ENCODE measurements at regions not wholly inside any gene's neighbourhood (a gene's known extent, or its start where the extent isn't known, plus 50 kb on each side); places are given as distances from the start of the nearest gene placed in this dataset.

DNA sequence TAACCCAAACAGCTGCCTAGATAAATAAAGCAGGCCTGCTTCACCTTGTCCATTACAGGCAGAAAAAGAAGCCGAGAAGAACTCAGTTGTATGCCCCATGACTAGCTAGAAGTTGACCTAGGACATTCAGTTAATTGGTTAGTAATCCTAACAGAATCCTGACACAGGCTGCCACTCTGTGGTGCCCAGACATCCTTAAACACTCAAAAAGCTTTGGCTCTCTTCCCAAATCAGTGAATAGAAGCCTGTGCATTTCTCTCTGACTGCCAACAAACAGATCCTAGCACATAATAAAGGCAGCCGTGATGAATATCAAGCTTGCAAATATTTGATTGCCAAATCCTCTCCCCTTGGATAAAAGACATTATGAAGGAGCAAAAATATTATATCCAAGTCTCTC lies 519.1 kb upstream of the EYS start:
- Mint-ChIP-seq H3K9me3 (ENCODE audit: low read depth, unreplicated experiment) (no peaks in the 10 kb centered on the region), H3K4me1 (ENCODE audit: low read depth, unreplicated experiment) (no peaks in the 10 kb centered on the region), H3K27me3 (ENCODE audit: unreplicated experiment) (no peaks in the 10 kb centered on the region), H3K36me3 (ENCODE audit: insufficient read depth, unreplicated experiment) (no peaks in the 10 kb centered on the region), H3K27ac (ENCODE audit: unreplicated experiment) (no peak overlapping the region), H3K4me3 (ENCODE audit: low read depth, unreplicated experiment) (no peak overlapping the region)
- BruUV-seq (replicated peaks): no TSS peak
- CTCF ChIA-PET: no interaction called here
- TF ChIP-seq, protein P1, sequence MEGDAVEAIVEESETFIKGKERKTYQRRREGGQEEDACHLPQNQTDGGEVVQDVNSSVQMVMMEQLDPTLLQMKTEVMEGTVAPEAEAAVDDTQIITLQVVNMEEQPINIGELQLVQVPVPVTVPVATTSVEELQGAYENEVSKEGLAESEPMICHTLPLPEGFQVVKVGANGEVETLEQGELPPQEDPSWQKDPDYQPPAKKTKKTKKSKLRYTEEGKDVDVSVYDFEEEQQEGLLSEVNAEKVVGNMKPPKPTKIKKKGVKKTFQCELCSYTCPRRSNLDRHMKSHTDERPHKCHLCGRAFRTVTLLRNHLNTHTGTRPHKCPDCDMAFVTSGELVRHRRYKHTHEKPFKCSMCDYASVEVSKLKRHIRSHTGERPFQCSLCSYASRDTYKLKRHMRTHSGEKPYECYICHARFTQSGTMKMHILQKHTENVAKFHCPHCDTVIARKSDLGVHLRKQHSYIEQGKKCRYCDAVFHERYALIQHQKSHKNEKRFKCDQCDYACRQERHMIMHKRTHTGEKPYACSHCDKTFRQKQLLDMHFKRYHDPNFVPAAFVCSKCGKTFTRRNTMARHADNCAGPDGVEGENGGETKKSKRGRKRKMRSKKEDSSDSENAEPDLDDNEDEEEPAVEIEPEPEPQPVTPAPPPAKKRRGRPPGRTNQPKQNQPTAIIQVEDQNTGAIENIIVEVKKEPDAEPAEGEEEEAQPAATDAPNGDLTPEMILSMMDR (IDR thresholded peaks at IDR 0.05; ENCODE audit: unreplicated experiment): no peak
- DNase-seq: no peak
- intact Hi-C loops (cut with micrococcal nuclease; ENCODE audit: unreplicated experiment): no loop called here

DNA sequence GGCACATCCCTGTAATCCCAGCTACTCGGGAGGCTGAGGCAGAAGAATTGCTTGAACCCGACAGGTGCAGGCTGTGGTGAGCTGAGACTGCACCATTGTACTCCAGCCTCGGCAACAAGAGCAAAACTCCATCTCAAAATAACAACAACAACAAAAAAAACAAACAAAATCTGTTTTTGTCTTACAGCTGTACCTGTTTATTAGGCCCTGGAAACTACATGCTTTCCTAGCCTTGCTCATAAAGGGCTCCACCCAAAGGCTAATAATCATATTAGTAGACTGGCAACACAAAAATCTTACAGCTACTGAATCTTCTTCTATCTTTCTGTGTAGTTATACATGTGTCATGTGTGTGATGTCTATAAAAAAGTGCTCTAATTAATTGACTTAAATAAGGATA lies 503.9 kb upstream of the EYS start:
- CTCF ChIA-PET: no interaction called here
- no peak for DNase-seq
- H3K36me3 Mint-ChIP-seq (ENCODE audit: insufficient read depth, unreplicated experiment): no peaks in the 10 kb centered on the region
- H3K27me3 Mint-ChIP-seq (ENCODE audit: unreplicated experiment): no peaks in the 10 kb centered on the region
- no peak overlapping the region for H3K27ac Mint-ChIP-seq (ENCODE audit: unreplicated experiment)
- no peak overlapping the region for H3K4me3 Mint-ChIP-seq (ENCODE audit: low read depth, unreplicated experiment)
- TF ChIP-seq, protein P1 (IDR thresholded peaks at IDR 0.05; ENCODE audit: unreplicated experiment): no peak
- H3K4me1 Mint-ChIP-seq (ENCODE audit: low read depth, unreplicated experiment): no peaks in the 10 kb centered on the region
- intact Hi-C loops (cut with micrococcal nuclease; ENCODE audit: unreplicated experiment): no loop called here
- no TSS peak for BruUV-seq (replicated peaks)
- peaks cover 2% of the 10 kb centered on the region for H3K9me3 Mint-ChIP-seq (ENCODE audit: low read depth, unreplicated experiment)

DNA sequence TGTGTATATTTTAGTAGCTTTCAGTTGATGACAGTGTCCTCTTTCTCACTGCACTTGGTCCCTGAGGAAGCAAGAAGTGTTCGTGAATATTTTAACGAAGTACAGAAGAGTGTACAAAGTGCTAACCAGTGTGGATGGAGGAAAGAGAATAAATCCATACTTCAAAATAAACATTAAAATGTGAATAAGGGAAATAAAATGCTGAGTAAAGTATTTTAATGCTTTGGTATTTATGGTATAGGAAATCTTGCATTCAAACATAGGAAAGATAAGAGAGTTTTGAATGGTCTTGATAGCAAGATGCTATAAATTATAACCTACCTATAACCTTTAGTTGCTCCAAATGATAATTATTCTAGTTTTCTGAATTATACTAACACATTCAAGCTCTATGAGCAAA lies 493.4 kb upstream of the EYS start:
- TF ChIP-seq, protein P1 (IDR thresholded peaks at IDR 0.05; ENCODE audit: unreplicated experiment): no peak
- H3K9me3 Mint-ChIP-seq (ENCODE audit: low read depth, unreplicated experiment): peaks cover 9% of the 10 kb centered on the region
- H3K27ac Mint-ChIP-seq (ENCODE audit: unreplicated experiment): no peak overlapping the region
- H3K4me3 Mint-ChIP-seq (ENCODE audit: low read depth, unreplicated experiment): no peak overlapping the region
- no TSS peak for BruUV-seq (replicated peaks)
- H3K27me3 Mint-ChIP-seq (ENCODE audit: unreplicated experiment): no peaks in the 10 kb centered on the region
- intact Hi-C loops (cut with micrococcal nuclease; ENCODE audit: unreplicated experiment): no loop called here
- CTCF ChIA-PET: no interaction called here
- no peak for DNase-seq
- H3K4me1 Mint-ChIP-seq (ENCODE audit: low read depth, unreplicated experiment): no peaks in the 10 kb centered on the region
- no peaks in the 10 kb centered on the region for H3K36me3 Mint-ChIP-seq (ENCODE audit: insufficient read depth, unreplicated experiment)

DNA sequence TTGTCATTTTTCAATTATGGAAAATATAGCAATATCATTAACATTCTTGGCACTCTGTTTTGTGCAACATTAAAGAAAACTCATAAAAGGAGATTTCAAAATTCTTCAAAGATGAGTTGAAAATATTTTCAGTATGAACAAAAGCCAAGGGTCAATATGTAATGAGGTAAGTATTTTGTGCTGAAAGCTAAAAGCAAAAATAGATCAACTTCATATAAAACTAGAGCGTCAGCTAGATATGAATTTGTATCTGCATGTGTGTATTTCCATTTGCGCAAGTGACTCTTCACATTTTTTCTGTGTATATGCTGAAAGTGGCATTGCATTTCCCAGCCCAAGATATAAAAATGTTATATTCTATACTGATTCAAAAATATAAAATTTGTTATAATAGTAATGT lies 492.1 kb upstream of the EYS start:
- CTCF ChIA-PET: no interaction called here
- DNase-seq: no peak
- Mint-ChIP-seq H3K36me3 (ENCODE audit: insufficient read depth, unreplicated experiment) (no peaks in the 10 kb centered on the region), H3K4me1 (ENCODE audit: low read depth, unreplicated experiment) (no peaks in the 10 kb centered on the region), H3K27ac (ENCODE audit: unreplicated experiment) (no peak overlapping the region), H3K4me3 (ENCODE audit: low read depth, unreplicated experiment) (no peak overlapping the region), H3K27me3 (ENCODE audit: unreplicated experiment) (no peaks in the 10 kb centered on the region), H3K9me3 (ENCODE audit: low read depth, unreplicated experiment) (peaks cover 9% of the 10 kb centered on the region)
- intact Hi-C loops (cut with micrococcal nuclease; ENCODE audit: unreplicated experiment): no loop called here
- TF ChIP-seq, protein P1 (IDR thresholded peaks at IDR 0.05; ENCODE audit: unreplicated experiment): no peak
- BruUV-seq (replicated peaks): no TSS peak

All from Calu3 (cell line).